ENCODE measurements at regions not wholly inside any gene's neighbourhood (a gene's known extent, or its start where the extent isn't known, plus 50 kb on each side); places are given as distances from the start of the nearest gene placed in this dataset.
"Not testable (repeated sequence)": the region's sequence is repeated elsewhere in the genome, so short reads cannot be mapped to it uniquely, and the experiment has no call there.

GRCh38 chr15:21107399-21108381, 241.6 kb upstream of the POTEB2 start:
- not testable (repeated sequence) for TF ChIP-seq CTCF, POLR2A, EP300 (IDR thresholded peaks at IDR 0.05)
